OCI-LY1 (cell line): ENCODE measurements at regions not wholly inside any gene's neighbourhood (a gene's known extent, or its start where the extent isn't known, plus 50 kb on each side); places are given as distances from the start of the nearest gene placed in this dataset.

Experiments used
- H2AFZ ChIP-seq: fragments of 200-600 bp; sonication (generic), shearing (Covaris generic); 2 replicates; pipeline ENCODE4 v1.6.0; 2014; ENCODE audit warnings: antibody characterized with exemption, mild to moderate bottlenecking, low read length
- H3F3A ChIP-seq: fragments of 200-600 bp; sonication (generic), shearing (Covaris generic); 2 replicates; pipeline ENCODE4 v1.6.0; 2014; ENCODE audit warnings: mild to moderate bottlenecking, antibody characterized with exemption, low read length, moderate library complexity; ENCODE audit not compliant: insufficient read depth
- H3K27ac ChIP-seq: fragments of 200-600 bp; sonication (generic); 2 replicates; pipeline ENCODE4 v1.5.1; 2014; ENCODE audit warnings: low read length, mixed run types, mild to moderate bottlenecking, low read depth; ENCODE audit not compliant: poor library complexity, severe bottlenecking
- H3K27me3 ChIP-seq: fragments of 200-600 bp; sonication (generic); 2 replicates; pipeline ENCODE4 v1.6.0; 2014; ENCODE audit warnings: antibody characterized with exemption, mild to moderate bottlenecking, low read length, moderate library complexity; ENCODE audit not compliant: insufficient read depth
- H3K36me3 ChIP-seq: fragments of 200-600 bp; sonication (generic); 2 replicates; pipeline ENCODE4 v1.6.1; 2014; ENCODE audit warnings: mild to moderate bottlenecking, antibody characterized with exemption, low read length, moderate library complexity, mixed read lengths; ENCODE audit not compliant: insufficient read depth
- H3K4me1 ChIP-seq: fragments of 200-600 bp; sonication (generic); 2 replicates; pipeline ENCODE4 v1.5.1; 2014; ENCODE audit warnings: mild to moderate bottlenecking, low read length, moderate library complexity; ENCODE audit not compliant: insufficient read depth, severe bottlenecking
- H3K4me2 ChIP-seq: fragments of 200-600 bp; sonication (generic), shearing (Covaris generic); 2 replicates; pipeline ENCODE4 v1.6.1; 2014; ENCODE audit warnings: low read length
- H3K4me3 ChIP-seq: fragments of 200-600 bp; sonication (generic); 2 replicates; pipeline ENCODE4 v1.5.1; 2014; ENCODE audit warnings: low read length, low read depth, mild to moderate bottlenecking, mixed read lengths; ENCODE audit not compliant: poor library complexity, severe bottlenecking
- H3K79me2 ChIP-seq: fragments of 200-600 bp; shearing (Covaris generic); 2 replicates; pipeline ENCODE4 v1.6.1; 2016; ENCODE audit warnings: mixed run types, low read length, mixed read lengths; ENCODE audit not compliant: insufficient read depth
- H3K9ac ChIP-seq: fragments of 200-600 bp; sonication (generic), shearing (Covaris generic); 2 replicates; pipeline ENCODE4 v1.6.1; 2014; ENCODE audit warnings: mild to moderate bottlenecking, low read length, mixed read lengths
- H3K9me2 ChIP-seq: fragments of 200-600 bp; sonication (generic), shearing (Covaris generic); 2 replicates; pipeline ENCODE4 v1.6.1; 2014; ENCODE audit warnings: low read depth, mild to moderate bottlenecking, low read length, mixed read lengths
- H3K9me3 ChIP-seq: fragments of 200-600 bp; shearing (Covaris generic); 2 replicates; pipeline ENCODE4 v1.6.1; 2014; ENCODE audit warnings: low read length, mixed read lengths
- H4K20me1 ChIP-seq: fragments of 200-600 bp; sonication (generic), shearing (Covaris generic); 2 replicates; pipeline ENCODE4 v1.6.0; 2016; ENCODE audit warnings: mild to moderate bottlenecking, low read length; ENCODE audit not compliant: insufficient read depth
- CTCF ChIP-seq: fragments of 200-600 bp; sonication (generic), shearing (Covaris generic); IDR thresholded peaks from 2 replicates; pipeline ENCODE4 v1.5.1; 2017; ENCODE audit warnings: mild to moderate bottlenecking, antibody characterized with exemption, low read length, moderate library complexity, mixed read lengths
- EZH2 ChIP-seq: fragments of 200-600 bp; sonication (generic), shearing (Covaris generic); IDR thresholded peaks from 2 replicates; pipeline ENCODE4 v1.8.0; 2017; ENCODE audit warnings: borderline replicate concordance, mixed run types, mild to moderate bottlenecking, antibody characterized with exemption, low read length, moderate library complexity, mixed read lengths

- Histone ChIP-seq H3K4me3 (no peak overlapping the region), H3K36me3 (no peaks in the 10 kb centered on the region), H2AFZ (no peak overlapping the region), H3K79me2 (no peaks in the 10 kb centered on the region), H3K27ac (no peak overlapping the region), H3K9me2 (no peaks in the 10 kb centered on the region), H3K9ac (no peak overlapping the region), H3K27me3 (no peaks in the 10 kb centered on the region), H3K9me3 (no peaks in the 10 kb centered on the region), H3K4me2 (no peak overlapping the region), H4K20me1 (no peaks in the 10 kb centered on the region), H3F3A (no peaks in the 10 kb centered on the region), H3K4me1 (no peaks in the 10 kb centered on the region)
- TF ChIP-seq CTCF (no peak), EZH2 (no peak)
Observed at GRCh38 chr3:148510561-148510960, 187.1 kb upstream of the AGTR1 start.

GRCh38 chr3:148512648-148513047 is 185.1 kb upstream of the AGTR1 start:
- H3K79me2 ChIP-seq = no peaks in the 10 kb centered on the region
- no peaks in the 10 kb centered on the region for H3K4me1 ChIP-seq
- no peak overlapping the region for H3K9ac ChIP-seq
- H4K20me1 ChIP-seq = no peaks in the 10 kb centered on the region
- H3K27ac ChIP-seq = no peak overlapping the region
- no peaks in the 10 kb centered on the region for H3K9me2 ChIP-seq
- no peaks in the 10 kb centered on the region for H3F3A ChIP-seq
- H3K36me3 ChIP-seq = no peaks in the 10 kb centered on the region
- H2AFZ ChIP-seq = no peak overlapping the region
- H3K4me2 ChIP-seq = no peak overlapping the region
- H3K27me3 ChIP-seq = no peaks in the 10 kb centered on the region
- H3K4me3 ChIP-seq = no peak overlapping the region
- H3K9me3 ChIP-seq = no peaks in the 10 kb centered on the region
- TF ChIP-seq EZH2 = no peak
- TF ChIP-seq CTCF = no peak

- Histone ChIP-seq H3K9me3 (no peaks in the 10 kb centered on the region), H3K4me3 (no peak overlapping the region), H3K4me2 (no peak overlapping the region), H3K79me2 (no peaks in the 10 kb centered on the region), H3K9ac (no peak overlapping the region), H2AFZ (no peak overlapping the region), H3K4me1 (no peaks in the 10 kb centered on the region), H3K27ac (no peak overlapping the region), H4K20me1 (no peaks in the 10 kb centered on the region), H3F3A (no peaks in the 10 kb centered on the region), H3K36me3 (no peaks in the 10 kb centered on the region), H3K27me3 (no peaks in the 10 kb centered on the region), H3K9me2 (no peaks in the 10 kb centered on the region)
- TF ChIP-seq EZH2 (no peak), CTCF (no peak)
Observed at GRCh38 chr3:148513096-148513543, 184.6 kb upstream of the AGTR1 start.
